C4-2B (cell line): ENCODE measurements at regions not wholly inside any gene's neighbourhood (a gene's known extent, or its start where the extent isn't known, plus 50 kb on each side); places are given as distances from the start of the nearest gene placed in this dataset.

ENCODE experiments used
- H3K27ac ChIP-seq: fragments of 450-650 bp; 2 replicates; pipeline ENCODE4 v1.5.1; 2017
- ZFX ChIP-seq: fragments of 450-650 bp; IDR thresholded peaks from 2 replicates; pipeline ENCODE4 v1.6.1; 2017
- TF ChIP-seq, protein P1 (sequence below): fragments of 450-650 bp; conservative IDR thresholded peaks from 2 replicates; pipeline ENCODE4 v1.5.1; 2017; ENCODE audit warnings: mild to moderate bottlenecking

DNA sequence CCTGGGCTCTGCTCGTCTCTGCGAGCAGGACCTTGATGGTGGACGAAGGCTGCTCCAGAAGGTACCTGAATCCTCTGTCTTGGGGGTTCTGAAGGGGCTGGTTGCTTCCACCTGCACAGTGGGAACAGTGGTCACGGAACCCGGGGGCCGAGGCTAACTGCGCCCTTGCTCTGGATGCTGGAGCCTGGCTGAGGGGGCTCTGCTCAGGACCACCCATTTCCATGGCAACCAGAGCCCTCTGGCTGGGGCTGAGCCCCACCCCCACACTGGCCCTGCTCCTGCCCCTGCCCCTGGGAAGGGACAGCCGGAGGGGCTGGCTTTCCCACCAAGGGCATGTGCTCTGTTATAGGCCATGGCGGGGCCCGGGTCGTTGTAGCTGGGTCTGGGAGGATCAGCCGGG lies 462.3 kb downstream of the PTPRU start:
- TF ChIP-seq, protein P1, sequence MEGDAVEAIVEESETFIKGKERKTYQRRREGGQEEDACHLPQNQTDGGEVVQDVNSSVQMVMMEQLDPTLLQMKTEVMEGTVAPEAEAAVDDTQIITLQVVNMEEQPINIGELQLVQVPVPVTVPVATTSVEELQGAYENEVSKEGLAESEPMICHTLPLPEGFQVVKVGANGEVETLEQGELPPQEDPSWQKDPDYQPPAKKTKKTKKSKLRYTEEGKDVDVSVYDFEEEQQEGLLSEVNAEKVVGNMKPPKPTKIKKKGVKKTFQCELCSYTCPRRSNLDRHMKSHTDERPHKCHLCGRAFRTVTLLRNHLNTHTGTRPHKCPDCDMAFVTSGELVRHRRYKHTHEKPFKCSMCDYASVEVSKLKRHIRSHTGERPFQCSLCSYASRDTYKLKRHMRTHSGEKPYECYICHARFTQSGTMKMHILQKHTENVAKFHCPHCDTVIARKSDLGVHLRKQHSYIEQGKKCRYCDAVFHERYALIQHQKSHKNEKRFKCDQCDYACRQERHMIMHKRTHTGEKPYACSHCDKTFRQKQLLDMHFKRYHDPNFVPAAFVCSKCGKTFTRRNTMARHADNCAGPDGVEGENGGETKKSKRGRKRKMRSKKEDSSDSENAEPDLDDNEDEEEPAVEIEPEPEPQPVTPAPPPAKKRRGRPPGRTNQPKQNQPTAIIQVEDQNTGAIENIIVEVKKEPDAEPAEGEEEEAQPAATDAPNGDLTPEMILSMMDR = no peak
- no peak for TF ChIP-seq ZFX

DNA sequence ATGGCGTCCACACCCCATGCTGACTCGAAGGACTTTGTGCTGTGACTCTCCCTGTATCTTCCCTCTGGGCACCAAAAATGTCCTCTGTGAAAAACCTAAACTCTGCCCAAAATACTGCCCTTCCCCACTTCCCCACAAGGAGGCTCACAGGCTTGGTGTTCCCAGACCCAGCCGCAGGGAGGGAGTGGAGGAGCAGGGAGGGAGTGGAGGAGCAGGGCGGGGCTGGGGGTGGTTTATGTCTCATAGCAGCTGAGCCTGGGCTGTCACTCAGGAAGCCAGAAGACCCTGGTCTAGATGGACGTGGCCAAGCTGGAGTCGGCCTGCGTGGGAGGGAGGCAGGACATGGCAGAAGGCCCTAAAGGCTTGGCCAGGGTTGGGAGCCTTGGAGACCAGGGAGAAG lies 461.7 kb downstream of the PTPRU start:
- TF ChIP-seq, protein P1 = peak; percentile 57
- no peak for TF ChIP-seq ZFX
- no peak overlapping the region for H3K27ac ChIP-seq

More for the DNA sequence above, 462.3 kb downstream of the PTPRU start:
- no peak overlapping the region for H3K27ac ChIP-seq

DNA sequence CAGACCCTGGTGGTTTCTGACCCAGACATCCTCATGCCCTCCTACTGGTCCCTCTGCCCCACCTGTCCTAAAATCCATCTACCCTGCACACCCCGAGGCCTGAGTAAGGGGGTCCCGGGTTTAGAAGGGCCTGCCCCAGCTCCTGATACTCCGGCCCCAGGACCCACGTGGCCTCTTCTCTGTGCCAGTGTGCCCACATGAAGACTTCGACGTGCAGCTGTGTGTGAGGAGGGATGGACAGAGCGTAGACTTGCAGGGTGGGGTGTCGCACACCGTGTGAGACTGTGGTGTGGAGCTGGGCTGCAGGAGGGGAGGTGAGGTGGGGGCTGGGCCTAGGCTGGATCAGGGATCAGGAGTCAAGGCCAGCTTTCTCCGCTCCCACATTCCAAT lies 461.1 kb downstream of the PTPRU start:
- no peak overlapping the region for H3K27ac ChIP-seq

DNA sequence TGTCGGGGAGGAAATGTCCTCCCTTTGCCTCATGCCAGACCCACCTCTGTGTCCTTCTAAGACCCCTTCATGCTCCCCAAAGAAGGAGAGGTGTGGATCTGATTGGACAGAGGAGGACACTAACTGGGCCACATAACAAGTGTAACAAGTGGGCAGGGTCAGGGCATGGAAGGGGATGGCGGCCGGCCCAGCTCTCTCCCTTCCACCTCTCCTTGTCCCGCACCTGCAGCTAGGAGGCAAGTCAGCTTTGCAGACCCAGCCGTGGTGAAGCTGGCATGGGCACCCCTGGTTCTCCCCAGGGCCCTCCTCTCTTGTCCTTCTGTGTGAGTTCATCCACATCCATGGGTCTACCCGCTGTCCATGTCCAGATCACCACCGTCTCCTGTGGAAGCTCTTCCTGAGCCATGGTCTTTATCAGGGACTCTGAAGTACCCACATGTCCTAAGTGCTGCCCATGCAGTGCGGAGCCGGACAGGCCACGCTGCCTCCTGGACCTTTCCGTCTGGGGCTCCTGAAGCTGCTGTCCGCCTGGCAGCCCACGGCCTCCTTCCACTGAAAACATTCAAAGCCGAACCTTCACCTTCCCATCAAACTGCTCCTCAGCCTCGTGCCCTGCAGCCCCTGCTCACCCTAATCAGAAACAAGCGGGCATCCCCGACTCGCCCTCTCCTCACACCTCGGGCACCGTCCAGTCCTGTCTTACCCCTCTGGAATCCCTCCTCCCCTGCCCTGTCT lies 460.5 kb downstream of the PTPRU start:
- no peak overlapping the region for H3K27ac ChIP-seq
- no peak for TF ChIP-seq ZFX
- TF ChIP-seq, protein P1 = no peak

More for the DNA sequence above, 461.1 kb downstream of the PTPRU start:
- TF ChIP-seq, protein P1 = no peak
- TF ChIP-seq ZFX = no peak

DNA sequence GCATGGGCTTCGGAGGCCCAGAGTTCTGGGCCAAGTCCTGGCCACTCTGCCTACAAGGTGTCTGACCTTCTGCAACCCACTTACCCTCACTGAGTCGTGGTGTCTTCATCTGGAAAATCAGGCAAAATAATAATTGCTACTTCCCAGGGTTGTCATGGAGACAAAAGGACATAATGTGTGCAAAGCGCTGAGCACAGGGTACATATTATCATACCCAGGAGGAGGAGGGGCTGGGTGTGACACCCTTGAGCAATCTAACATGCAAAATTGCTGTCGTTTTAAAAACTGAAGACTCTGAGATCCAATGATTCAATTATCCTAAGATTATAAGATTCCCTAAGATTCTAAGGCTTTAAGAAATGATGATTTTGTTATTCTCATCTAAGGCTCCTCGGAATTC lies 459.5 kb downstream of the PTPRU start:
- no peak overlapping the region for H3K27ac ChIP-seq
- TF ChIP-seq, protein P1 = no peak
- TF ChIP-seq ZFX = no peak

DNA sequence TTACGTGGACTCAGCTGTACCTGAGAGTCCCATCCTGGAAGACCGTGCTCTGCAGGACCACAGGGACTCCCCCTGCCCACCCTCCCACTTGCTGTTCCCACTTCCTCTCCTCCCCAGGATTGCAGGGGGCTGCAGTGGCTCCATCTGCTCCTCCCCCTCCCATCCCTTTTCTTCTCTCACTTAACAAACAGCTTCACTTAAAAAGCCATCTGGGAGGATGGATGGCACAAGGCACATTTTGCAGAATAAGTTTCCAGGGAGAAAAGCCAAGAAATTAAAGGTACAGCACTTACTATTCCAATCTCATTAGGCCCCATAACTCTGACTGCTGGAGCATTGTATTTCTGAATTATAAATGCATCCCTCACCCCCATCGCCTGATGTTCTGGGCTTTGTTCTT lies 458.7 kb downstream of the PTPRU start:
- TF ChIP-seq, protein P1 = no peak
- TF ChIP-seq ZFX = no peak
- no peak overlapping the region for H3K27ac ChIP-seq

DNA sequence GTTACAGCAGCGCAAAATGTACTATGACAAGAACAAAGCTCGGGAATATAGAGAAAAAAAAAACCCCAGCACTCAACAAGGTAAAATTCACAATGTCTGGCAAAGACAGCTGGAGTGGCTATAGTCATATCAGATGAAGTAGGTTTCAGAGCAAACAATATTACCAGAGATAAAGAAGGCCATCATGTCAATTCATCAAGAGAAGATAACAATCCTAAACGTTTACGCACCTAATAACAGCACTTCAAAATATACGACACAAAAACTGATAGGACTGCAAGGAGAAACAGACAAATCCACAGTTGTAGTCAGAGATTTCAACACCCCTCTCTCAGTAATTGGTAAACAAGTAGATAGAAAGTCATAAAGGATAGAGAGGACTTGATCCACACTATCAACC lies 455.2 kb downstream of the PTPRU start:
- H3K27ac ChIP-seq = no peak overlapping the region
- TF ChIP-seq ZFX = no peak
- TF ChIP-seq, protein P1 = no peak
